RWPE2 (cell line): ENCODE measurements at regions not wholly inside any gene's neighbourhood (a gene's known extent, or its start where the extent isn't known, plus 50 kb on each side); places are given as distances from the start of the nearest gene placed in this dataset.

ENCODE experiments used
- ATAC-seq: fragments of 200-7000 bp; cut with Tn5 transposase; 3 replicates; pipeline ENCODE4 v1.9.1; 2021; ENCODE audit warnings: low read depth
- DNase-seq: peaks from one replicate; pipeline ENCODE4 v3.0.0-alpha.2; 2020; ENCODE audit warnings: low spot score
- H3K27ac ChIP-seq: fragments of 450-650 bp; 2 replicates; pipeline ENCODE4 v1.5.1; 2017; ENCODE audit warnings: mild to moderate bottlenecking; ENCODE audit not compliant: poor library complexity, severe bottlenecking
- H3K27me3 ChIP-seq: fragments of 250-450 bp; sonication (Bioruptor Pico); 2 replicates; pipeline ENCODE4 v1.5.1; 2021; ENCODE audit warnings: mild to moderate bottlenecking, moderate library complexity; ENCODE audit not compliant: insufficient read depth, poor library complexity, severe bottlenecking
- H3K36me3 ChIP-seq: fragments of 250-450 bp; sonication (Bioruptor Pico); 2 replicates; pipeline ENCODE4 v1.5.1; 2020; ENCODE audit warnings: low read depth, mild to moderate bottlenecking, moderate library complexity
- H3K4me1 ChIP-seq: fragments of 250-450 bp; sonication (Bioruptor Pico); 2 replicates; pipeline ENCODE4 v1.5.1; 2021; ENCODE audit warnings: mild to moderate bottlenecking, moderate library complexity; ENCODE audit not compliant: insufficient read depth, poor library complexity, severe bottlenecking
- H3K4me3 ChIP-seq: fragments of 250-450 bp; sonication (Bioruptor Pico); 2 replicates; pipeline ENCODE4 v1.5.1; 2021; ENCODE audit warnings: mild to moderate bottlenecking, moderate library complexity; ENCODE audit not compliant: severe bottlenecking
- H3K9me3 ChIP-seq: fragments of 250-450 bp; sonication (Bioruptor Pico); 2 replicates; pipeline ENCODE4 v1.5.1; 2021; ENCODE audit warnings: mild to moderate bottlenecking, moderate library complexity; ENCODE audit not compliant: severe bottlenecking
- TF ChIP-seq, protein P1 (sequence below): fragments of 450-650 bp; IDR thresholded peaks from one replicate; pipeline ENCODE4 v1.5.1; 2017; ENCODE audit warnings: mild to moderate bottlenecking, moderate library complexity; ENCODE audit not compliant: poor library complexity, severe bottlenecking

DNA sequence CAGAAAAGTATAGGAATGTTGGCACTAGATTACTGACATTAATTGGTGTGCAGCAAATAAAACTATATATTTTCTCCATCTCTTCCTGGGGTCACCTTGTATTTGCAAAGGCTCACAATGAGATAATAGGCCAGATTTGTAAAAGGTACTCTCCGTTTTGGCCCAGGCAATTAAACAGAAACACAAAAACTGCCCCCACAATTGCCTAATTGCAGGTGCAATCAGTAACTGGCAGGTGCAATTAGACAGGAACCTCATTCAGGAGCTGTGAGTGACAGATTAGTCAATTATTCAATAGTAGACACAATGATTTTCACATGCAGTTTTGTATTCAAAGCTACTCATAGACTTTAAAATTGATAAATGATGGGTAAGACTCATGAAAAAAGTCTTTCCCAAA lies 451.4 kb upstream of the ID2 start:
- Histone ChIP-seq H3K4me3 (no peak overlapping the region), H3K9me3 (no peaks in the 10 kb centered on the region), H3K27me3 (no peaks in the 10 kb centered on the region), H3K36me3 (no peaks in the 10 kb centered on the region), H3K4me1 (no peaks in the 10 kb centered on the region), H3K27ac (no peak overlapping the region)
- TF ChIP-seq, protein P1, sequence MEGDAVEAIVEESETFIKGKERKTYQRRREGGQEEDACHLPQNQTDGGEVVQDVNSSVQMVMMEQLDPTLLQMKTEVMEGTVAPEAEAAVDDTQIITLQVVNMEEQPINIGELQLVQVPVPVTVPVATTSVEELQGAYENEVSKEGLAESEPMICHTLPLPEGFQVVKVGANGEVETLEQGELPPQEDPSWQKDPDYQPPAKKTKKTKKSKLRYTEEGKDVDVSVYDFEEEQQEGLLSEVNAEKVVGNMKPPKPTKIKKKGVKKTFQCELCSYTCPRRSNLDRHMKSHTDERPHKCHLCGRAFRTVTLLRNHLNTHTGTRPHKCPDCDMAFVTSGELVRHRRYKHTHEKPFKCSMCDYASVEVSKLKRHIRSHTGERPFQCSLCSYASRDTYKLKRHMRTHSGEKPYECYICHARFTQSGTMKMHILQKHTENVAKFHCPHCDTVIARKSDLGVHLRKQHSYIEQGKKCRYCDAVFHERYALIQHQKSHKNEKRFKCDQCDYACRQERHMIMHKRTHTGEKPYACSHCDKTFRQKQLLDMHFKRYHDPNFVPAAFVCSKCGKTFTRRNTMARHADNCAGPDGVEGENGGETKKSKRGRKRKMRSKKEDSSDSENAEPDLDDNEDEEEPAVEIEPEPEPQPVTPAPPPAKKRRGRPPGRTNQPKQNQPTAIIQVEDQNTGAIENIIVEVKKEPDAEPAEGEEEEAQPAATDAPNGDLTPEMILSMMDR: no peak
- ATAC-seq (no peak), DNase-seq (no peak)

DNA sequence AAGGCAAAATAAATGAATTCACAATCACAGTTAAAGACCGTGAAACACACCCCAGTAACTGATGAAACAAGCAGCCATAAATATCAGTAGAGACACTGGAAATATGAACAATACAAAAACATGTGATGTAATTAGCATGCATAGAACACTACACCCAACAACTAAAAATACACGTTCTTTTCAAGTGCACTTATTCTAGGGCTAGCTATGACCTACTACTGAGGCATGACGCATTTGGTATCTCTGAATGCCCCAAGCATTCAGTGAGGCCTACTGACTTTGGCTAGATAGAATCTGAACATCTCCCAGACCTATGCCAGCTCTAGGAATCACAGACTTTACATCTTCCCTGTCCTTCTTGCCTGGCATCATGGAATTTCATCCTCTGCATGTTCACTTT lies 450.0 kb upstream of the ID2 start:
- ATAC-seq: no peak
- no peak overlapping the region for H3K27ac ChIP-seq

DNA sequence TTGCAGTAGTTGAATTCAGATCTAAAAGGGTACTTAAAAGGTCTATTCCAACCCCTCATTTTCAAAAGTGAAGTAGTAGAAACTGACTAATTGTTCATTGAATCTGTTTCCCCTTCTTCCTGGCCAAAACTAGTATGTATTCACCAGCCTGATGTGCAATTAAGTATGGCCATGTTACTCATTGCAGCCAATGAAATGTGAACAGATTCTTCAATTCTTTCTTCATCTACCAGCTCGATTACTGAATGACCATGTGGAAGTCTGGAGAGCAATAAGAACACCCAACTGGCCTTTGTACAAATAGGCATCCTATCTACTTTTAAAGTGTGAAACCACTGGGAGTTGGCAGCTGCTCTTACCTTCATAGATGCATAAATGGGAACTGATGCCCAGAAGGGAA lies 449.0 kb upstream of the ID2 start:
- no peak overlapping the region for H3K4me3 ChIP-seq
- no peaks in the 10 kb centered on the region for H3K36me3 ChIP-seq
- TF ChIP-seq, protein P1: no peak
- DNase-seq (no peak), ATAC-seq (no peak)
- no peaks in the 10 kb centered on the region for H3K4me1 ChIP-seq
- H3K27ac ChIP-seq: no peak overlapping the region
- H3K27me3 ChIP-seq: no peaks in the 10 kb centered on the region
- H3K9me3 ChIP-seq: no peaks in the 10 kb centered on the region

More for the DNA sequence above, 450.0 kb upstream of the ID2 start:
- H3K27me3 ChIP-seq: no peaks in the 10 kb centered on the region
- H3K4me3 ChIP-seq: no peak overlapping the region
- H3K4me1 ChIP-seq: no peaks in the 10 kb centered on the region
- no peak for DNase-seq
- H3K9me3 ChIP-seq: no peaks in the 10 kb centered on the region
- no peaks in the 10 kb centered on the region for H3K36me3 ChIP-seq
- TF ChIP-seq, protein P1: no peak

DNA sequence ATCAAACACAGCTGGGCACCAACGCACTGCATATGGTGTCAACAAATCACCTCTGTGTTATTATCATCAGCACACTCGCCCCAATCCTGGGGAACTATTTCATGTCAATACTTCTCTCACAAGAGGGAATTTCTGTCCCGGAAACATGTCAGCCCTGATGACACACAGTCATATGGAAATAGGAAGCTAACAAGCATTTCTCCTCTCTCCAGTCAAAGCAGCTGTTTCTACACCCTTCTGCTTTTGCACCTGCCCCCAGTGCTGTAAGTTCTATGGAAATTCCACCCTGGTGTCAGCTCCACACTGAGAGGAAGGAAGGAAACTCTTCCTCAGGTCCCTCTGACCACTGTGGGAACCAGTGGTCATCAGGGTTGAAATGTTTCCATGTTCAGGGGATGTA lies 447.6 kb upstream of the ID2 start:
- ATAC-seq (no peak), DNase-seq (no peak)
- H3K36me3 ChIP-seq: no peaks in the 10 kb centered on the region
- TF ChIP-seq, protein P1: no peak
- H3K4me1 ChIP-seq: no peaks in the 10 kb centered on the region
- H3K4me3 ChIP-seq: no peak overlapping the region
- H3K9me3 ChIP-seq: no peaks in the 10 kb centered on the region
- H3K27me3 ChIP-seq: no peaks in the 10 kb centered on the region
- no peak overlapping the region for H3K27ac ChIP-seq

DNA sequence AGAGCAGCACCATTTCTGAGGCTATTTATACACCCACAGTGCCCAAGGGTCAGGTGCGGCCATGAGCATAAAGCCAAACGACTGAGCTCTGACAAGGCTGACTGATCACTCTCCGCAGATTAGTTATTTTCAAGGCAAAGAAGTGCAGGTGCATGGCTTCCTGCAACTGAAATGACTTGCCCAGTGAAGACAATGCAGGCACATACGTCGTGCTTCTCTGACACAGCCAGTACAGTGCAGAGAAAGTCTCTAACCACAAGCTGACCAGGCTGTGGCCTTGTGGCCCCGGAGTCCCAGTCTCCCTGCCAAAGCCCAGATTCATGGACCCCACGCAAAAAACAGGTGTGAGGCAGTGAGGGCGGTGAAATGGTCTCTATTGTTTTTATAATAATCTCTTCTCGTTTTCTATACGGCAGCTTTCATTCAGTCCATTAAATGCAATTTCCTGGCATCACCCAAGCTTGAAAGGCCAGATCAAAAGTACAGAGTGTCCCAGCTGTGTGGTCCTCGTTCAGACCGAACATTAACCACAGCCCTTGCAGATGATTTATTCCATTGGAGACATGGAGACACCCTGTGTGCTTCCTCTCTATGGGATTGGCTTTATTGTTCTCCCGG lies 447.0 kb upstream of the ID2 start:
- Histone ChIP-seq H3K27me3 (no peaks in the 10 kb centered on the region), H3K9me3 (no peaks in the 10 kb centered on the region), H3K36me3 (no peaks in the 10 kb centered on the region), H3K4me3 (no peak overlapping the region), H3K27ac (no peak overlapping the region), H3K4me1 (no peaks in the 10 kb centered on the region)
- ATAC-seq: no peak
- no peak for DNase-seq
- TF ChIP-seq, protein P1: no peak
